Upper lobe of right lung (tissue), 1 donor: ENCODE measurements at regions not wholly inside any gene's neighbourhood (a gene's known extent, or its start where the extent isn't known, plus 50 kb on each side); places are given as distances from the start of the nearest gene placed in this dataset.

Experiments used
- ATAC-seq: fragments of 200-7000 bp; cut with Tn5 transposase; one replicate; pipeline ENCODE4 v1.9.1; 2020; ENCODE audit warnings: mild to moderate bottlenecking, moderate library complexity
- DNase-seq: peaks from one replicate; pipeline ENCODE4 v3.0.0-alpha.2; 2020
- H3K27ac ChIP-seq: fragments of 200-600 bp; one replicate; pipeline ENCODE4 v1.8.0; 2022
- H3K27me3 ChIP-seq: fragments of 200-600 bp; one replicate; pipeline ENCODE4 v1.8.0; 2022; ENCODE audit warnings: mild to moderate bottlenecking
- H3K36me3 ChIP-seq: fragments of 200-600 bp; one replicate; pipeline ENCODE4 v1.8.0; 2022
- H3K4me1 ChIP-seq: fragments of 200-600 bp; one replicate; pipeline ENCODE4 v1.8.0; 2022
- H3K4me3 ChIP-seq: fragments of 200-600 bp; one replicate; pipeline ENCODE4 v1.8.0; 2022; ENCODE audit warnings: mild to moderate bottlenecking
- H3K9me3 ChIP-seq: fragments of 200-600 bp; one replicate; pipeline ENCODE4 v1.8.0; 2022
- CTCF ChIP-seq: fragments of 200-600 bp; IDR thresholded peaks from one replicate; pipeline ENCODE4 v1.8.0; 2022; ENCODE audit warnings: antibody characterized with exemption
- intact Hi-C: fragments of 100-400 bp; cut with DNase I; formaldehyde crosslinking; loops from one replicate; pipeline ENCODE4 v1.11.0; 2022
- donor health status: DM: no; HTN: yes; CAD: no; lungs with severe emphysema.

- no peaks in the 10 kb centered on the region for H3K27me3 ChIP-seq
- ATAC-seq, result no peak
- no peak for TF ChIP-seq CTCF
Measured at GRCh38 chr14:35979531-35979930, 153.4 kb downstream of the BRMS1L start.

GRCh38 chr14:35978561-35978960 is 152.4 kb downstream of the BRMS1L start:
- ATAC-seq, result no peak
- intact Hi-C loops, result no loop called here
- no peaks in the 10 kb centered on the region for H3K9me3 ChIP-seq
- no peaks in the 10 kb centered on the region for H3K27me3 ChIP-seq
- no peaks in the 10 kb centered on the region for H3K36me3 ChIP-seq
- no peaks in the 10 kb centered on the region for H3K4me1 ChIP-seq
- TF ChIP-seq CTCF, result no peak
- no peak for DNase-seq
- H3K4me3 ChIP-seq, result no peak overlapping the region
- no peak overlapping the region for H3K27ac ChIP-seq

More at GRCh38 chr14:35979531-35979930, 153.4 kb downstream of the BRMS1L start:
- Histone ChIP-seq H3K9me3 (no peaks in the 10 kb centered on the region), H3K36me3 (no peaks in the 10 kb centered on the region), H3K27ac (no peak overlapping the region), H3K4me3 (no peak overlapping the region), H3K4me1 (no peaks in the 10 kb centered on the region)
- DNase-seq, result no peak
- intact Hi-C loops, result no loop called here

- DNase-seq (no peak), ATAC-seq (no peak)
- Histone ChIP-seq H3K4me3 (no peak overlapping the region), H3K36me3 (no peaks in the 10 kb centered on the region), H3K9me3 (no peaks in the 10 kb centered on the region), H3K27me3 (no peaks in the 10 kb centered on the region), H3K27ac (no peak overlapping the region), H3K4me1 (no peaks in the 10 kb centered on the region)
- intact Hi-C loops, result no loop called here
- no peak for TF ChIP-seq CTCF
Measured at GRCh38 chr14:35975814-35976213, 149.7 kb downstream of the BRMS1L start.

GRCh38 chr14:35973770-35974169 is 147.6 kb downstream of the BRMS1L start:
- H3K27me3 ChIP-seq, result no peaks in the 10 kb centered on the region
- intact Hi-C loops, result no loop called here
- no peaks in the 10 kb centered on the region for H3K36me3 ChIP-seq
- no peak for DNase-seq
- ATAC-seq, result no peak
- H3K9me3 ChIP-seq, result no peaks in the 10 kb centered on the region
- no peaks in the 10 kb centered on the region for H3K4me1 ChIP-seq
- TF ChIP-seq CTCF, result no peak
- no peak overlapping the region for H3K27ac ChIP-seq
- no peak overlapping the region for H3K4me3 ChIP-seq

GRCh38 chr14:35971965-35972630 is 146.0 kb downstream of the BRMS1L start:
- Histone ChIP-seq H3K9me3 (no peaks in the 10 kb centered on the region), H3K27ac (no peak overlapping the region), H3K4me3 (no peak overlapping the region), H3K36me3 (no peaks in the 10 kb centered on the region), H3K4me1 (no peaks in the 10 kb centered on the region), H3K27me3 (no peaks in the 10 kb centered on the region)
- no peak for TF ChIP-seq CTCF
- ATAC-seq (no peak), DNase-seq (no peak)
- intact Hi-C loops, result no loop called here

- no peaks in the 10 kb centered on the region for H3K36me3 ChIP-seq
- no peak for ATAC-seq
- H3K9me3 ChIP-seq, result no peaks in the 10 kb centered on the region
- no peaks in the 10 kb centered on the region for H3K27me3 ChIP-seq
- H3K4me3 ChIP-seq, result no peak overlapping the region
- intact Hi-C loops, result no loop called here
- no peaks in the 10 kb centered on the region for H3K4me1 ChIP-seq
- TF ChIP-seq CTCF, result no peak
- no peak for DNase-seq
- no peak overlapping the region for H3K27ac ChIP-seq
Measured at GRCh38 chr14:35969310-35969709, 143.2 kb downstream of the BRMS1L start.
